DMS153 treated with DMSO at 0.1 percent for 48 hours (cell line): ENCODE measurements at regions not wholly inside any gene's neighbourhood (a gene's known extent, or its start where the extent isn't known, plus 50 kb on each side); places are given as distances from the start of the nearest gene placed in this dataset.

Source experiments
- DNase-seq: peaks from one replicate; lab custom pipeline; 2025; ENCODE audit not compliant: unreplicated experiment; lab: John Stamatoyannopoulos, UW

DNA sequence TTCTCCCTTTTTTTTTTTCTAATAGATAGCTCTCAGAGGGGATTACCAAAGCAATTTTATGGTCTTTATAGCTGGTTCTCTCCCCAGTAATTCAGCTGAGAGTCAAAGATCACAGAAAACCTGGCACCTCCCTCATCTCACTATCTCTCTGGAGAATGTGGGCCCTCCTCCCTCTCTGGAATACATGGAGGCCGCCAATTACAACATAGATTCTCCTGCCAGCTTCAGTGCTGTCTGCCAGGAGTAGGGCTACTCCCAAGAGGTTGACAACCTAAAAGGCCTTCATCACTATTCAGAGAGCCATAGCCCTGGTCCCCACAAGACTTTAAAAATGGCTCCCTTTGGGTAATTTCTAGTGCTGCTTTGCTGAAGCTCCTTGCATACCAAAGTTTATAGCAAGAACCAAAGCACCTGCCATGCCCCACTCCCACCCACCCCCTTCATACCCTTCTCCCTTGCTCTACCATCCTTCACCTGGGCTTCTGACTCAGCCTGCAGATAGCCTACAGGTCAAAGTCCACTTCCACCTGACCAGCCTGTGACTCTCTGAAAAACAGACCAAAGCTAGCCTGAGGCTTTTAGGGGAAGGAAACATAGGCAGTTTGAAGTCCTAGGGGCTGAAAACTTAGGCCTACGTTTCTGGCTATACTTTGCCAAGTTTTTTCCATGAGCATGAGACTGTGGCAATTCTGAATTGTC, 472.3 kb downstream of the TNS1 start:
- DNase-seq = no peak

DNA sequence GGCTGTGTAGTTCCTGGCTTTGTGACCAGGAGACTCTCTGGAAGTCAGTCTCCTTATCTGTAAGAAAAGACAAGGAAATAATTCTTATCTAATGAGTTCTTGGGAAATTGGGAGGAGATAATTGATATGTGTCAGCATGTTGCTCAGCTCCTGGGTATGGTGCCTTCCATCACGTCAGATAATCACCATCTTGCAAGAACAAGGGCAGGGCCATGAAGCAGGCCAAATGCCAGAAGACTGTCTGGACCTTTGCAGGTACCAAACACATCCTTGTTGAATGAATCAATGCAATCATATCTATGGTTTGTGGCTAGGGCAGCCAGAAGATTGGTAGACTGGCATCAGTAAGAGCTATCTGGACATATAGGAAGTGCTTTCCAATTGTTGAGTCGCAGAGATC, 473.5 kb downstream of the TNS1 start:
- no peak for DNase-seq

DNA sequence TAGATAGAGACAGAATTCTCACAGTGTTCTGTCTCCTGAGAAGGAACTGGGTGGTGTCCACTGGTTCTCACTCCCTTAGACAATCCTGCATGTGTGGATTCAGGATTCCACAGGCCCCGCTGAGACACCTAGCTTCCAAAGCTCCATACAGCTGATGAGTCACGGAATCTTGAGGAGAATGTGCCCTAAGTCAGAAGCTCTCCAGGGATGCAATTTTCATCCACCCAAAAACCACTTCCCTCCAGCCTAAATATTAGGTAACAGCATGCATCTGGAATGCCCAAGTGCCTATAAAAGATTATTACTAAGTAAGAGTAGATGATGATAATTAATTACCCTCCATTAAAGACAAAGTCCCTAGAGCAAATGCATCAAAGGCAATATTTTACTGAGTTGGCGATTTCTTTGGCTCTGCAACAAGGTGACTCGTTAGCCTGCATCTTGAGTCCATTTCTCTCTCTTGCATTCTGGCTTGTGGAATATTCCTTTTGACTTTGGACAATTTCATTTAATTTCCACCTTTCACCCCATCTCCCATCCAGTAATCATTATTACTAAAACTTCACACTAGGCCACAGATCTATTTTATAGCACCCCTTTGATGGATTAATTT, 475.1 kb downstream of the TNS1 start:
- DNase-seq = no peak

DNA sequence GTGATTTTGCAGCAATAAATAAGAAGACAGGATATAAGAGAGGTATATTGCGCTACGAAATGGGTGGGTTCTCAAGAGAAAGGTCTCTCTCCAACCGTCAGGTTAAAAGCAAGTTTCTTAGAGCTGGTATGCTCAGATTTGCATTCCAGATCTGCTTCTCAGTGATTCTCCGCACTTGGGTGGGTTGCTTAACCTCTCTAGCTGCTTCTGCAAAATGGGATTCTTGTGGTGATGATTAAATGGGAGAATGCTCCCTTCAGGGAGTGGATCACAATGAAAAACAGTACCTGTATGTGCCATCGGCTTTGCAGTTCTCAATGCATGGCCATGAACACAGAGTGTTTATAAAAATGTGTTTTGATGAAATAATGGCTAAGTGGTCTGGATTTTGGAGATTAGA, 477.7 kb downstream of the TNS1 start:
- no peak for DNase-seq

DNA sequence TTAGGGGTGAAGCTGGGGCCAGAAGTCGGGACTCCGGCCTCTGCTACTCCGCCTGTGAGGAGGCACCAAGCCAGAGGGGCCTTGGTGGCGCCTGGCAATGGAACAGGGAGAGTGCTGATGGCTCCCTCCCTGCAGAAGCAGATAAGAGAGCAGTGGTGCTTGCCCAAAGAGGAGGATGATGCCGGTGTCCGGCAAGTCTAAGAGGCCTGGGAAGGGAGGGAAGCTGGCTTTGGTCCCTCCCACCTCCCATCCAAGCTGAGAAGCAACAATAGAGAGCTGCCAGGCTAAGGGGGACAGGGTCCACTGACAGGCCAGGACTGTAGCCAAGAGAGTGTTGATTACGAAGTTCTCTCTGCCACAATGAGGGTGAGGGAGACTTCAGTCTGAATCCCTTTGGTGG, 479.5 kb downstream of the TNS1 start:
- DNase-seq = no peak

DNA sequence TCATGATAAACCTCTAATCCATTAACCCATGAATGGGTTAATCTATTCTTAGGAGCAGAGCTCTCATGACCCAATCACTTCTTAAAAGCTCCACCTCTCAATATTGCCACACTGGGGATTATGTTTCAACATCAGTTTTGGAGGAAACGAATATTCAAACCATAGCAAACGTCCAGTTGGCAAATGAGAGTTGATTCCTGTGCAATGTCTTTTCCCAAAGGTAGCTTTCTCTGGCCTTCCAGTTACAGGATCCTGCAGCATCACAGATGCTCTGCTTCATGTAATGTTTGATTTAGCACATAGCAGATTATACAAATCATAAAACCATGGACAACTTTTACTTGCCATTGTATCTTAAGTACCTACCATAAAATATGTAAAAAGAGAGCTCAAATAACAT, 481.0 kb downstream of the TNS1 start:
- no peak for DNase-seq

DNA sequence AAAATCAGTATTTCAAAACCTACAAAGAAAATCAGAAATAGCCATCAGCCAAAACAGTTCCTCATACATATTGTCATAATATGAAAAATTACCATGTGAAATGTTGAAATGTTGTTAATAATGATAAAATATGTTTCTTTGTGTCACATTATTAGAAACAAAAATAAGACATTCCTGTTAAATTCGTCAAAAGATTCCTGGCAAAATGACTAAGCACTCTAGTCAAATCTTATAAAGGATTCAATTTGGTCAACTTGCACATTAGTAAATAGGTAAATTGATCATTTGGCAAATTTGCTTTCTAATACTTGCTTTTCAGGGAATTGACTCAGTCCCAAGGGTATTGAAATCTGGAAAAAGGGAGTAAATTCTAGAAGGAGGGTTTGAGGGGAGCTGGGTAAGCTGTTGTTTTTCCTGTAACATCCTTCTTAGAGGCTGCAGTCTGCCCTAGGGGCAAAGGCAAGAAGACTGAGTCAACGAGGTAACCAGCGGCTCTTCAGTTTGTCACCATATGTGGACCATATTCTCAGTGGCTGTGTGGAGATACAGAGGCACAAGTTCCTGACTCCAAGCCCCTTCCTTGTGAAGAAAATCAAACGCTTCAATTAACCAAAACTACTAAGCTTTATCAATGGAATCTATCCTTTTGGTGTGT, 482.3 kb downstream of the TNS1 start:
- DNase-seq = no peak

DNA sequence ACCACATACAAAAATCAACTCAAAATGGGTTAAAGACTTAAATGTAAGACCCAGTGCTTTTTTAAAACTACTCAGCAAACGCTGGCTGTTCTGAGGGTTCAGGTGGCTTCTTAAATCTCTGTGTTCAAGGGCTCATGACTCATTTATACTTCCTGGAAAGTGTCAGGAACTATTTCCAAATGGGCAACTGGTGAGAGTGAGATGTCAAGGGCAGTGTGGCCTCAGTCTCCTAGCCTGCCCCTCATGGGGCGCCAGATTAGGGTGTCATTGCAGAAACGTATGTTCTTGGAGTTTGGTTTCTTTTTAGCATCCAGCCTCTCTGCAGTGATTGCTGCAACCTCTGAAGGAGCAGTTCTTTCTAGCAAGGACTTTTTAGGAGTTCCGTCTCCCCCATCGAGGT, 485.4 kb downstream of the TNS1 start:
- no peak for DNase-seq

DNA sequence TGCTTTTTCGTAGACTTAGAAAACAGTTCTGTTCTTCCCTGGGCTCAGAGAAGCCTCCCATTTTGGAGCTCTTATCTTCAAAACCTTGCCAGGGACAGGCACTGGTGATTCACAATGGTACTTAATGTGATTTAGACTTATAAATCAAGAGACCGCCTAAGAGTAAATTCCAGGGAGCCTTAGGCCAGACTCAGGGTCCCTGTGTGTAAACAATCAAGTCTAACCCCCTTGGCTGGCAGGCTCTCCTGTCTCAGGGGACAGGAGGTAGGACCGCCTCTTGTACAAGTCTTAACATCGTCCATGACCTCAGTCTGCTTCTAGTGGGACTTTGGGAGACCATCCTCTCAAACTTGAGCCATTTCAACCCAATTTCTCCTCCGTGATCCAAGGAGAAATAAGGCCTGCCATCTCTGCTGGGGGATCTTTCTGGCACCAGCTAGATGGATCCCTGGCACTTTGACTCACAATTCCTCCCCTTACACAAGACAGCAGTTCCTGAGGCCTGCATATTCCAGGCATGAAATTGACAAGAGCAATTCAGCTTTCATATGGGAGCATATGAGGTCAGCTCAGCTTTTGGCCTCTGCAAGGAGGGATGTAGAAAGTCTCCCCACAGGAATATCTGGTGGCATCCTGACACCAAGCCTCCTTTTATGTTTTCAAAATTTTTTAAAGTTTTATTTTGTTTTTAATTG, 487.0 kb downstream of the TNS1 start:
- DNase-seq = no peak

DNA sequence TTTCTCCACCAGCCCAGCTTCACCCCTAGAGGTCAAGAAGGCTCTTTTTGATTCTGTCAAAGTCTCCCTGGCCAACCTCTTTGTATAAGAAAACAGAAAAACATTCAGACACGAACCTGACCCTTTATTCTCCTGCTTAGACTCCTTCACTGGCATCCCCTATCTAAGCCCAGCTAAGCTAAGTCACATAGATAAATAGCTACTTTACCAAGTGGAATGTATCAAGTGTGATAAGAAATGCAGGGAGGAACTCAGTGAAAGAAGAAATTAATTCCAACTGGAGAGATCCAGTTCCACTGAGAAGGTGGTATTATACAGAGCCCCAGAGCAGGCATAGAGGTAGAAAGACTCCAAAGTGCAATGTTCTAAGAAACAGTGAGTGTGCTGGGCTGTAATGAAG, 489.5 kb downstream of the TNS1 start:
- no peak for DNase-seq

DNA sequence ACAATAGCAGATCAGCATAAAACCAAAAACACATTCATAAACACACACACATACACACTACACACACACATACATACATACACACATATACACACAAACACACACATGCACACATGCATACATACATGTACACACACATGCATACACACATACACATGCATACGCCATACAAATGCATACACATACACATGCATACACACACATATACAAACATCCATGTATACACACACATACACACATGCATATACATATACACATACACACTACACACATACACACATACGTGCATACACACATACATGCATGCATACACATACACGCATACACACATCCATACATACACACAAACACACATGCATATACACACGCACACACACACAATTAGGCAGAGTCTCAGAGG, 490.1 kb downstream of the TNS1 start:
- DNase-seq = no peak

DNA sequence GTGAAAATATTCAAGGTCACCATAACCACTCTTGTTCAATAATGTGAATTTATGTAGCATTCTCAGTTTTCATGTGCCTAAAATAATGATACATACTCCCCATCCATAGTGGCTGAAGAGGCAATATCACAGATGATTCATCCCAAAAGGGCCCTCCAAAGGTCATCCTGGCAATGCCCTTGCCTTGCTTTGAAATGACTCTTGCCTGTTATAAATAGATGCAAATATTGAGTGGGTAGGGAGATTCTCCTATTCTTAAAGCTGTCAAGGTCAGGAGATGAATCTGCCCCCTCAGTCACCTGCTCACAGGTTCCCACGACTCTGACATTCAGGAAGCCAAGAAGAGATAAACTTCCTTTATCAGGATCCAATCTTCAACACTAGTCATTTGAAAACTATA, 490.5 kb downstream of the TNS1 start:
- no peak for DNase-seq

DNA sequence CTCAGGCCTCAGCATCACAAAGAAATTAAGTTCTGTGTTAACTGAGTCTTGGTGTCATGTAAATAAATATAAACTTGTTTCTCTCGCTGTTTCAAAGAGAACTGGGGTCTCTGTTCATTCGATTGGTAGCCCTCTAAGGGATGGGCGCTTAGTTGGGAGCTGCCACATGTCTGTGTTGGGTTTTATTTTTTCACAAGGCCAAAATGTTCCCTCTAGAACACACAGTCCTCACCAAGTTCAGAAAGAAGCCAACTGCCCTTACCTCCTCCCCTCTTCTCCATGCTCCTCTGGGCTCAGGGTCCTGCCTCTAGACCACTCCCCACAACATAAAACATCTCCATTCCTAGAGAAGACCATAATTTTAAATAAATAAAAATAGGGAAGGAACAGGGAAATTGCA, 490.9 kb downstream of the TNS1 start:
- DNase-seq = no peak

DNA sequence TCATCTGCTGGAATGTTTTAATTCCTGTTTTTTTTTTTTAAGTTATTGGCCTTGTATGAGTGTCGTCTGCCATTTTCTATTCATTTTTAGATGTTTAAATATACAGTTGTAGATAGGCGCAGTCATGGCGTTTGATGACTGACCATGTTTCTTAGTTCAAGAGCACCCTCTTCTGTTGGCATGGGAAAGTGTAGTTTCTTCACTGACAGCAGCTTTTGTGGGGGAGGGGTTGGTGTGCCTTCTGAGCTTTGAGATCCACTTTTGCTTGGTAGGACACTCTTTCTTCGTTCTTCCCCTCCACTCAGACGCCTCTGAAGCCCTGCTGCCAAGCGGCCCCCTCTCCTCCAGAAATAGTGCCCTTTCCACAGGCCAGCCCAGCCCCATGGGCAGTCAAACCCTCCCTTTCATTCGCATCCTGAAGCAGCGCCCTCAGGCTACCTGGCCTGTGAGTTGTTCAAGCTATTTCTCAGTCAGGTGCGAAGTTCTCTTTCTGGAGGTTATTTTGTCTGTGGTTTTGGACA, 492.0 kb downstream of the TNS1 start:
- DNase-seq = peak; percentile 94

DNA sequence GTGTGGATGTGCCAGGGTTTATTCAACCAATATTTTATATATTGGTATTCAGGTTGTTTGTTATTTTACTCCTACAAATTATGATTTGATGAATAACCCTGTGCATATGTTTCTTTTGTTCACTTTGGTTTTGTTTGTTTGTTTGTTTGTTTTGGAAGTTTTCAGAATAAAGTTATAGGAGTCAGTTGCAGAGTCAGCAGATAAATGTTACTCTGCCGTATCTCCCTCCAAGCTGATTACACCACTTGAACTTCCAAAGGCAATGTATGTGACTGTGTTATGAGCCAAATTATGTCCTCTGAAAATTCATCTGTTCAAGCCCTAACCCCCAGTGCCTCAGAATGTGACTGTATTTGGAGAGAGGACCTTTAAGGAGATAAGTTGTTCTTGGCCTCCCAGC, 497.5 kb downstream of the TNS1 start:
- no peak for DNase-seq

DNA sequence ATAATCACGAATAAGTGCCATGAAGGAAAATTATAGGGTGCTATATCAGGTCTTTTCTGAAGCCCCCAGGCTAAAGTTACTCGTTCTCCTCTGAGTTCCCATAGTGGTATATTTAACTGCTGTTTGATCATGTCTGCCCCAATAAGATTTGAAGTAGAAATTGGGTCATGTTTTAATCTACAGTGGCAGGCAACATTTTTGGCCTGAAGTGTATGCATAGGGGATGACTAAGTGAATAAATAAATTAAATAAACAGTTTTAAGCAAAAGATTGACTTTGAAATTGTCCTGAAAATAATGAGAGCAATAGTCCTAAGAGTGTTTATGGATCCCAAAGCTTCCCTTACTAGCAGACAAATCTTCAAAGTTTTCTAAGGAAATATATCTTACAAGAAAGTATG, 500.9 kb downstream of the TNS1 start:
- DNase-seq = no peak

DNA sequence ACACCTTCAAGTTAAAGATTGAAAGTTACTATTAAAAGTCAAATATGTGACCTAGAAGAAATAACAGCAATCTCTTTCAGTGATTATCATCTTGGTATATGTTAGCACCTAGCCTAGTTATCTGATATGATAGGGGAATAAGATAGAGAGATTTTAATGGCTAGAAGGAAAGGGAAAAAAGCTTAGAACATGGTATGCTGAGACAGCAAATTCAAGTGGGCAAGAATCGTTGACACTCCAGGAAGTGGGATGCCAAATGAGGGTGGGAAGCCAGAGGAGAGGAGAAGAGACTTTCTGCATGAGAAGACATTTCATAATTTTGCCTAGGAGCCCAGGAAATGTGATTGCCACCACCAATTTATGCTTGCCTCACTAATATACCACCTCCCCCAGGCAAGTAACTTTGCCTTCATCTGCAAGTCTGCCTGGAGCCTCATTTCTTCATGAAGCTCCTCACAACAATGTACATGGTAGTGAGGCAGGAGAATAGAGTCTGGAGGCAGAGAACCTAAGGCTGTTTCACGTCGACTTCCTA, 504.9 kb downstream of the TNS1 start:
- DNase-seq = no peak

DNA sequence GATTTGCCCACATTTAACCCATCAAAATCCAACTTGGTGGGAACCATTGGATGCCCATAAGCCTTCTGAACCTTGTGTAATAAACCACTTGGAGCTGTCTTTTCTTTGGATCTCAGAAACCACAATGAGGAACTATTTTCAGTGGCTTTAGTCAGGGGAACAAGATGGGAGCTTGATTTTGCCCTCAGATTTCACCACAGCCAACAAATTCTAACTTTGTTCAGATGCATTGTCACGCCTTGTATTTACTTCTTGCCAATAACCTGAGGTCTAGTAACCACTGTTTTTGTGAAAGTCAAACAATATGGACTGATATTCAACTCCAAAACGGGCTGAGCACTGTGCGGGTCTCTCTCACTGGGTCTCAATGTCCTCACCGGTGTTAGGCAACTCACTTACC, 508.2 kb downstream of the TNS1 start:
- DNase-seq = no peak

DNA sequence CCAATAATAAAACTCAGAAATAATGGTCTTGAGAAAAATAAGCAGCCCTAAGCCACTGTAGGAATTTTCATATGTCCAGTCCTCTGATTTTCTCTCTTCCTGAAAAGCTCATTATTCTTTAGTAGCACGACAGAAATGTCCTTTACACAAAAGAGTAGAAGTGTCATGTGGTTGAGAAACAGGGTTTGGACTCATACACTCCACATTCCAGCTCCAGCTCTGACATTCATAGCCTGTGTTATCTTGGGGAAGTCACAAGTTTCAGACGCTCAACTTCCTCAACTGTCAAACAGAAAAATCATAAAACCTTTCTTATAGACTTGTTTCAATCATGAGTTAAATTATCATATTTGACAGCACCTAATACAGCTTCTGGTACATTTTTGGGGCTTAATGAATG, 511.5 kb downstream of the TNS1 start:
- DNase-seq = no peak

DNA sequence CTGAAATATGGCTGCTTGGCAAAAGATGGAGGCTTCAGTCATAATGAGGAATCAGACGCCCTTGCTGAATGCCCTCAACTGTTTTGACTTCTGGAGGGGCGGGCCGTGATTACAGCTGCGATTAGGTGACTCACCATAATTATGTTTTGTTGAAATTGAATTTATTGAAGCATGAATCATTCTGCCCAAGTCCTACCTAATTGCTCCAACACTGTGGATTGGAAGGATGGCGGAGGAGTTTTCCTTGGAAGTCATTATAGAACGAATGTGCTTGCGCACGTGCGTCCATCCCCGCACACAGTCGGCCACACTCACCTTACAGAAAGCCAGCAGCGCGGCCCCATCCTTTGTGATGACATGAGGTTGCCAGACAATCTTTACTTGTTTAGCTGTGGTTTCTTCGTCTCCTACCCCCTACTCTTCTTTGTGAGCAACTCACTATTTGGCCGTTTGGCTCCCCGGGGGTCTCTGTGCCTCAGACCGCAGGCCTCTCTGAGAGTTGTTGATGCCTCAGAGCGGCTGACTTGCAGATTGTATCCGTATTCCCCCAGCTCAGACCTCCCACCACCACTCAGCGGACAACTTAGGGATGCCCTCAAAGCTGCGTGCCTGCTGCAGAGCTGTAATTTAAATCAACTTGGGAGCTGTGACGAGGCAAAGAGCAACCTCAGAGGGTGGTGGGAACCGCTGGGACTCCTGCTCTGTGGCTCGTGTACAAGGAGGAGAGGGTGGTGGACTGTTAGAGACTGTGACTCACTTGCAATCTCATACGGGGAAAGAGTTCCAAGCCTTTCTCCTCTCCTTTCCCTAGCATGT, 513.4 kb downstream of the TNS1 start:
- peak; percentile 8 for DNase-seq

DNA sequence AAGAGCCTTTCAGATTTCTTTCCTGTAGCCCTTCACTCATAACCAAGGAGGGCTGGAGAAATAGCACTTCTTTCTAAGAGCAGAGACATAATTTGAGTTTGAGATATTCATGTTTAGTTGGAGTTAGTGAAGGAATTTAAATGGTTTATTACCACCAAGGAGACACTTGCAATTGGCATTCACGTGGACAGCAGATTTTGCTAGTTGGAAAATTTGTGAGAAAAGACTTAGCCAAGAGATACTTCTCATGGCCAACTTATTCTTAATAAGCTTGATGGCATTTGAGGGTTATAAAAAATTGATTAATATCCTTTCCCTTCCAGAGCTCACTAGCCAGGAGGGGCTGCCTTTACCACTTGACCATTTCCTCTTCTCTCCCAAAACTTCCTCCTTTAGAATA, 518.7 kb downstream of the TNS1 start:
- no peak for DNase-seq
